Memory B cell (primary cell): ENCODE measurements at regions not wholly inside any gene's neighbourhood (a gene's known extent, or its start where the extent isn't known, plus 50 kb on each side); places are given as distances from the start of the nearest gene placed in this dataset.

ENCODE experiments used
- ATAC-seq: fragments of 150-1000 bp; cut with Tn5 transposase; 2 replicates; pipeline ENCODE4 v1.10.0; 2021; ENCODE audit warnings: low read depth, mild to moderate bottlenecking, moderate library complexity
- DNase-seq, 2 donors: peaks; one replicate each; pipeline ENCODE4 v3.0.0; 2022; ENCODE audit warnings: low spot score in 2 of 2
- H3K27ac Mint-ChIP-seq: one replicate; pipeline ENCODE4 v1.8.0; 2022; ENCODE audit warnings: mild to moderate bottlenecking, moderate library complexity, mixed read lengths
- H3K27me3 Mint-ChIP-seq: one replicate; pipeline ENCODE4 v1.8.0; 2022; ENCODE audit warnings: mixed read lengths
- H3K36me3 Mint-ChIP-seq: one replicate; pipeline ENCODE4 v1.8.0; 2022; ENCODE audit warnings: mild to moderate bottlenecking, mixed read lengths
- H3K4me1 Mint-ChIP-seq: one replicate; pipeline ENCODE4 v1.8.0; 2022; ENCODE audit warnings: mixed read lengths
- H3K4me3 Mint-ChIP-seq: one replicate; pipeline ENCODE4 v1.8.0; 2022; ENCODE audit warnings: mild to moderate bottlenecking, moderate library complexity, mixed read lengths
- H3K9me3 Mint-ChIP-seq: one replicate; pipeline ENCODE4 v1.8.0; 2022; ENCODE audit warnings: mixed read lengths

DNA sequence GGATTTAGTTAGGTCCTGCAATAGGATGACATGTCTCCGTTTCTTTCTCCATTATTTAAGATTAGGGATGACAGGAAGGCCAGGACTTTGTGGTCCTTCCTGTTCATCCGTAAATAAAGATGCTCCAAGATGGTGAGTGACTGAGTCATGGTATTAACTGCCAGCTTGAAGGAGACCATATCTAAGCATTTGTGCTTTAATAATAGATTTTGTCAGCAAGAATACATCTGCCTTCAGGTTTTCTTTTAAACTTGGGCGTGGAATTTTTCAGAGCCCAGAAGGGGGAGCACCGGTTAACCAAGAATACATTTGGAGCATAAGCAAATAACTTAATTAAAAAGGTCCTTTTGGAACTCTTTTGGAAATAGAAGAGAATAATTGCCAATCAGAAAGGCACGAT lies 68.2 kb downstream of the ARHGAP35 start:
- ATAC-seq (no peak), DNase-seq (no peak)
- Mint-ChIP-seq H3K9me3 (no peaks in the 10 kb centered on the region), H3K4me1 (peaks cover 33% of the 10 kb centered on the region), H3K27ac (no peak overlapping the region), H3K36me3 (peaks cover 2% of the 10 kb centered on the region), H3K27me3 (no peaks in the 10 kb centered on the region), H3K4me3 (no peak overlapping the region)

DNA sequence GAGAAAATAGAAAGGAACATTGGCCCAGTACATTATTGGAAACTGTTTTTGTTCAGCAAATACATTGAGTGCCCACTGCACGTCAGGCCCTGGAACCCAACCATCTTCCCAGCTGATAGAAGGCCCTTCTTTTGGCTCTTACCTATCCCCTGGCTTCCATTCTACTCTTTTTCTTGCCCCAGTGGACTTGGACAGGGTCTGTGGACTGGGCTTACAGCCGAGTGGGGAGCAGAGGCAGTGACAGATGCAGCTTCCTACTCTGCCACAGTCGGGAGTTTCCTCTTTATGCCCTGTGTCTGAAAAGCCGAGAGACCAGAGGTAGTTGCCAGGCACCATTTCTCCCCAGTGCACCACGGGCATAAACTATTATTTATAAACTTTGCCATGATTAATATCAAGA lies 70.4 kb downstream of the ARHGAP35 start:
- no peaks in the 10 kb centered on the region for H3K9me3 Mint-ChIP-seq
- ATAC-seq = no peak
- H3K4me3 Mint-ChIP-seq = no peak overlapping the region
- peaks cover 26% of the 10 kb centered on the region for H3K4me1 Mint-ChIP-seq
- peak overlapping the region; percentile 24 for H3K27ac Mint-ChIP-seq
- peaks cover 2% of the 10 kb centered on the region for H3K36me3 Mint-ChIP-seq
- DNase-seq = no peak
- no peaks in the 10 kb centered on the region for H3K27me3 Mint-ChIP-seq

DNA sequence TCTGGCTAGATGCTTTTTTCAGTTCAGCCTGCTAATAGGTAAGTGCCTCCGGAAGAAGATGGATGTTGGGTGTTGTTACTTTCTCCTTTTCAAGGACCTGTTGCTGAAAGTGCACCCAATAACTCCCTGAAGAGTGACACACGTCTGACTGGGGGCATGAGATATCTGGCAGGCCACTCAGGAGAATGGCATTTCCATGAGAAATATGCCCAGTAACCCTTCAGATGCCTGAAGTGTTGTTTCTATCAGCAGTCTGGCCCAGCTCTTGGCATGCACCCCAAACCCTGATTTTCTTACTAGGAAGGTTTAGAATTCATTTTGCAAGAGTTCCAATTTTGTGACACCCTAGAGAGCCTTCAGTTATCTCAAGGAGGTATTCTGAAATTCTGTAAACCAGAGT lies 71.5 kb downstream of the ARHGAP35 start:
- Mint-ChIP-seq H3K36me3 (no peaks in the 10 kb centered on the region), H3K27ac (no peak overlapping the region), H3K4me3 (no peak overlapping the region), H3K27me3 (no peaks in the 10 kb centered on the region), H3K9me3 (no peaks in the 10 kb centered on the region), H3K4me1 (peaks cover 21% of the 10 kb centered on the region)
- no peak for DNase-seq
- ATAC-seq = no peak

DNA sequence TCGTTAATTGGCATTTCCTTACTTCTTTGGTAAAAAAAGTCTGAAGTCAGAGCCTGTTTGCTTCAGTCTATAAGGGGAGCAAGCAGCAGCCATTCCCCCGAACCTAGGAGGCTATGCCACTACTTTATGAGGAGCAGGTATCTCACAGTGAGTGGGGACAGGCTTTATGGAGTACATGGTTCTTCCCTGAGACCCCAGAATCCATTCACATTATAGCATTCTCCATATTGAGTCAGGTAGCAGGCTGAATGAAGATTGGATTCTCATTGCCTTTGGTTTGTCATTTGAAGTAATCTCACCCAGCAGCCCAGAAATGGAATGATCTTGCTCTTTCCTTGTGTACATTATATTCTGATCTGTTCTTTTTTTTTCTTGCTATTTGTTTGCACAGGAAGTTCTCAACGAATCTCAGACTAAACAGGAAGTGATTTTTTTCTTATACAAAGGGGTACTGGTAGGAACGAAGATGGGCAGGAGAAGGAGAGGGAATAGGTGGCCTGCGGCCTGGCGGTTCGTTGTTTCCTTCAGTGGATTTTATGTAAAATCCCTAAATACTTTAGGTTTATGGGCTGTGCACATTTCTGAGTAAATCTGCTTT lies 74.4 kb downstream of the ARHGAP35 start:
- no peak for DNase-seq
- H3K4me3 Mint-ChIP-seq = peak overlapping the region; percentile 12
- no peak overlapping the region for H3K27ac Mint-ChIP-seq
- H3K4me1 Mint-ChIP-seq = peaks cover 15% of the 10 kb centered on the region
- no peaks in the 10 kb centered on the region for H3K27me3 Mint-ChIP-seq
- no peak for ATAC-seq
- H3K9me3 Mint-ChIP-seq = no peaks in the 10 kb centered on the region
- H3K36me3 Mint-ChIP-seq = peaks cover 9% of the 10 kb centered on the region

DNA sequence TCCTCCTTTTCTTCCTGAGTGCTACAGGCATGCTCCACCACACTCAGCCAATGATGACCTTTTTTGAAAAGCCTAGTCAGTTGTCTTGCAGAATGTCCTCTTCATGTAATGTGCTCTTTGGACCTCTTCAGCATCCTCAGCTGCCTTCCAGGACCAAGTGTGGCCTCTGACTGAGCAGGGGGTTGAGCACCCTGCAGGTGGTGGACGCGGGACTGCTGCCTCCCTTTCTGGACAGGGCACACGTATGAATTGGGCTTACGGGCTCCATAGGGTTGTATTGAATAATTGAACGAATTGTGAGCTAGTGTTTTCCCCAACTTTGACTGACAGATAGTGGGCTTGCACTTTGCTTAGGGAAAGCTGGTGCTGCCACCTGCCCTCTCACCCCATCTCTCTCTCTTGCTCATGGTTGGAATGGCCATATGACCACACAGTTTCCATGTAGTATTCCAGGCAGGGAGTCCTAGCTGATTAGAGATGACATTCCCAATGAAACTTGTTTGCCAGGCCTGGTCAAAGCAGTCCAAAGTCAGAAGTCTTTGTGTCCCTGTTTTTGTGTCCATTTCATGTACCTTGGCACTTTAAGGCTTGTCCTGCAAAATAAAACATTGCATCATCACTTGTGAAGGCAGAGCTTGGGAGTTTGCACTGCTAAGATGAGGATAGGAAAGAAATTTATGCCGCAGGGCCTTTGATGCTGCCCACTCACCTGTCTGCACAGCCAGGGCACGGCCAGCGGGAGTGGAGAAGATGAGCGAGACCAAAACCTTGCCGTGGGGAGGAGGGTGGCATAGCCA lies 76.3 kb upstream of the NPAS1 start:
- peaks cover 23% of the 10 kb centered on the region for H3K36me3 Mint-ChIP-seq
- H3K27ac Mint-ChIP-seq = no peak overlapping the region
- peaks cover 6% of the 10 kb centered on the region for H3K4me1 Mint-ChIP-seq
- no peak for ATAC-seq
- no peaks in the 10 kb centered on the region for H3K9me3 Mint-ChIP-seq
- DNase-seq = no peak
- H3K27me3 Mint-ChIP-seq = no peaks in the 10 kb centered on the region
- no peak overlapping the region for H3K4me3 Mint-ChIP-seq

DNA sequence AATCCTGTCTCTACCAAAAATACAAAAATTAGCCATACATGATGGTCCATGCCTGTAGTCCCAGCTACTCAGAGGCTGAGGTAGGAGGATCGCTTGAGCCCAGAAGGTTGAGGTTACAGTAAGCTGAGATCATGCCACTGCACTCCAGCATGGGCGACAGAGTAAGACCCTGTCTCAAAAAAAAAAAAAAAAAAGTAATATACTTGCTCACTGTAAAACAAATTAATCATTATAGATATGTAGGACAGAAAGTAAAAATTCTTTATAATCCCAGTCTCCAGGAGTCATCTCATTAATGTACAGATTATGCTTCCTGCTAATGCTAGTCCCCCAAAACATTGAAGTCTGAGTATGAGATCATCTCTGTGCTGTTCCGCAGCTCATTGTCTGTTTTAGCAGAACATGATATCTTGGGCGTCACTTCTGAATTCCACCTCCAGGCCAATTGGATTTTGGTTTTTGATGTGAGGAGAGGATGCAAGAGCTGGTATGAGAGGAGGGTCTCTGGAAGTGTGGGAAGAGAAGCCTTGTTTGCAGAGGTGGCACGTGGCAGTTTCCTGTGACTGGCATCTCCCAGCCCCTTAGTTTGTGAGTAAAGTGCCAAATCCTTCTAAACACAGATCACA lies 75.4 kb upstream of the NPAS1 start:
- Mint-ChIP-seq H3K27ac (no peak overlapping the region), H3K27me3 (no peaks in the 10 kb centered on the region), H3K4me1 (peaks cover 6% of the 10 kb centered on the region), H3K9me3 (no peaks in the 10 kb centered on the region), H3K36me3 (peaks cover 21% of the 10 kb centered on the region), H3K4me3 (no peak overlapping the region)
- no peak for ATAC-seq
- DNase-seq = no peak

DNA sequence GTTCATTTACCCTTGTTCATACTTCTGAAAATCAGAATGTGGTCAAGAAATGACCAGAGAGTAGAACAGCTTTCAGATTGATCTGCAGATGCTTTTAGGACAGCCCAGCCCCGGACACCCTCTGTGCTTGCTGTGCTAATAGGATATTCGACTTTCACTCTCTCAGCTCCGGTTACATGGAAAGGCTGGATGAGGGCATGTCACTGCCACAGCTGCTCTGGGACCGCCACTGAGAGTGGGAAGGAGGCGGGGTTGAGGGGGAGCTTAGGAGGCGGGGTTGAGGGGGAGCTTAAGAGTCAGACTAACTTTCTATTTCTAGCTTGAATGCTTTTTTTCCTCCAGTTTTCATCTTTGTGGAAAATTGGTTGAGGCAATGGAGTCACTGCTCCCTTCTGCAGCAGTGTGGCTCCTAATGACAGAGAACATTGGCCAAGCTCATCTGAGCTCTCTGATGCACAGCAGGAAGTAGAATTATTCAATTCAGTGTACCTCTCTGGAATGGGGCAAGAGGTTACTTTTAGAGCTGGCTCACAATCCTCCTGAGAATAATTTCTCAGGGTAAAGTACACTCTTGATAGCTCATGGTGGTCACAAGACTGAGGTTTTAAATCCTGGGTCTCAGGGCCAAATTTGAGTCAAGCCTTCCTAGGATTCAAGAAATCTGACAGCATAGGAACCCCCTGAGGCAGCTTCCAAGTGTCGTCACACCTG lies 74.6 kb upstream of the NPAS1 start:
- Mint-ChIP-seq H3K4me3 (no peak overlapping the region), H3K4me1 (peaks cover 7% of the 10 kb centered on the region), H3K27ac (no peak overlapping the region), H3K36me3 (peaks cover 18% of the 10 kb centered on the region), H3K9me3 (no peaks in the 10 kb centered on the region), H3K27me3 (no peaks in the 10 kb centered on the region)
- no peak for ATAC-seq
- no peak for DNase-seq

DNA sequence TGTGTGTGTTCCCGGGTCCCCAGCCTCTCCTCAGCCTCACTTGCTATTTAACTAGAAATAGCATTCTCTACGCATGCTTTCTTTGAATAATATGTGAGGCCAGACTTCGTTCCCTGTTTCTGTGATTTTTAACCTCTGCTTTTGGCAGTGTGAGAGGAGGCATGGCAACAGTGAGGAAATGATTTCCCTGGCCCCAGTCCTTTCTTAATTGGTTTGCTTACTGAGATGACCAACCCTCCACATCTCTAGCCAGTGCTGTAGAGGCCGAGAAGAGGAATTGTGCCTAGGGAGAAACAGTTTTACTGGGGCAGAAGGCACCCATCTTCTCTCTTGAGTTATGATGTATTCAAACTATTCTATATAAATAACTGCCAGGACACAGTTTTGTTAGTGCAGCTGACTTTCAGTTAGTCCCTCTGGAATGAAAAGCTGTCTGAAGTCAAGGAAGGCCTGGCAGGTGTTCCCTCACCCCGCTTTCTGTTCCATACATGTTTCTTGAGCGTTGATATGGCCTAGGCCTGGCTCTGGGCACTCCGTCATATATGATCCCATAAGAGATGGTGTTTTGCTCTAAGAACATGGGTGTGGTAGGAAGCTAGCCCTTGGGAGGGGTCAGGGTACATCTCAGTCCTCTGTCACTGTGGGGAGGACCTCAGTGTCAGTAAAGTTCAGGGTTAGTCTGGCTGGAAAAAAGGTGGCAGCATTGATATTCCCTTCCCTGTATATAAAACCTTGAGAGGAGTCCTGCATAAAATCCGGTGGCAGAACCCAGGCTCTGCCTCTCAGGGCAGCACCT lies 73.7 kb upstream of the NPAS1 start:
- Mint-ChIP-seq H3K27me3 (no peaks in the 10 kb centered on the region), H3K4me1 (peaks cover 14% of the 10 kb centered on the region), H3K36me3 (peaks cover 16% of the 10 kb centered on the region), H3K4me3 (no peak overlapping the region), H3K9me3 (no peaks in the 10 kb centered on the region), H3K27ac (no peak overlapping the region)
- ATAC-seq (no peak), DNase-seq (no peak)

DNA sequence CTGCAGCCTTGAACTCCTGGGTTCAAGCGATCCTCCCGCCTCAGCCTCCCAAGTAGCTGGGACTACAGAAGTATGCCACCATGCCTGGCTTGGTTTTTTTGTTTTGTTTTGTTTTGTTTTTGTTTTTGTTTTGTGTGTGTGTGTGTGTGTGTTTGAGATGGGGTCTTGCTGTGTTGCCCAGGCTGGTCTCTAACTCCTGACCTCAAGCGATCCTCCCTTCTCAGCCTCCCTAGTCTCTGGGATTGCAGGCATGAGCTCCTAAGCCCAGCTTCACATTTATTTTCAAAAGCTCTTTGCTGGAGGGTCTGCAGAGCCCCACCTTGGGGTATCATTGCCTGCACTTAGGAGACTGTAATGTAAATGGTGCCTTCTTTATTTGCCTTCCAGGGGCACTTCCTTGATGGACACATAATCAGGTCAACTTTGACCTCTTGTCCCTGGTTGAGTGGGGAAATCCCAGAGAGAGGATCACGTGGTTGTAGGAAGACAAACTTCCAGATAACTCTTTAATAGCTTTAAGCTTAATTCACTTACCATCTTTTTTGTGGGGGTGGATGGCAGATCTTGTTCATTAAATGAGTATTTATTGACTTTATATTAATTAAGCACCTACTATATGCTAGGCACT lies 72.9 kb upstream of the NPAS1 start:
- Mint-ChIP-seq H3K36me3 (peaks cover 13% of the 10 kb centered on the region), H3K4me1 (peaks cover 16% of the 10 kb centered on the region), H3K27me3 (no peaks in the 10 kb centered on the region), H3K27ac (no peak overlapping the region), H3K4me3 (no peak overlapping the region), H3K9me3 (no peaks in the 10 kb centered on the region)
- DNase-seq = no peak
- ATAC-seq = no peak

DNA sequence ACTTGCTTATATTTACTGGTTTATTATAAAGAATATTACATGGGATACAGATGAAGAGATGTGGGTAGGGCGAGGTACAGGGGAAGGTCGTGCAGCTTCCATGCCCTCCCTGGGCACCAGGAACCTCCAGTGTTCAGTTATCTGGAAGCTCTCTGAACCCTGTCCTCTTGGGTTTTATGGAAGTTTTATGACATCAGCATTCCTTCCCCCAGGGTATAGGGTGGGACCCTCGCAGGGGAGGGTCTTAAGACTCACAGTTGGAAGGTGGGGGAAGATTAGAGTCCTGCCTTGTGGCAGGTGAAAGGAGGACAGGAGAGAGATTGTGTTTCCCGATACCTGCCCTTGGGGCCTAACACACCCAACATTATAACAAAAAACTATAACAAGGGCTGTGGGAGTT lies 71.8 kb upstream of the NPAS1 start:
- DNase-seq (no peak), ATAC-seq (no peak)
- H3K4me1 Mint-ChIP-seq = peaks cover 16% of the 10 kb centered on the region
- peaks cover 13% of the 10 kb centered on the region for H3K36me3 Mint-ChIP-seq
- H3K9me3 Mint-ChIP-seq = no peaks in the 10 kb centered on the region
- H3K27ac Mint-ChIP-seq = no peak overlapping the region
- no peaks in the 10 kb centered on the region for H3K27me3 Mint-ChIP-seq
- no peak overlapping the region for H3K4me3 Mint-ChIP-seq

DNA sequence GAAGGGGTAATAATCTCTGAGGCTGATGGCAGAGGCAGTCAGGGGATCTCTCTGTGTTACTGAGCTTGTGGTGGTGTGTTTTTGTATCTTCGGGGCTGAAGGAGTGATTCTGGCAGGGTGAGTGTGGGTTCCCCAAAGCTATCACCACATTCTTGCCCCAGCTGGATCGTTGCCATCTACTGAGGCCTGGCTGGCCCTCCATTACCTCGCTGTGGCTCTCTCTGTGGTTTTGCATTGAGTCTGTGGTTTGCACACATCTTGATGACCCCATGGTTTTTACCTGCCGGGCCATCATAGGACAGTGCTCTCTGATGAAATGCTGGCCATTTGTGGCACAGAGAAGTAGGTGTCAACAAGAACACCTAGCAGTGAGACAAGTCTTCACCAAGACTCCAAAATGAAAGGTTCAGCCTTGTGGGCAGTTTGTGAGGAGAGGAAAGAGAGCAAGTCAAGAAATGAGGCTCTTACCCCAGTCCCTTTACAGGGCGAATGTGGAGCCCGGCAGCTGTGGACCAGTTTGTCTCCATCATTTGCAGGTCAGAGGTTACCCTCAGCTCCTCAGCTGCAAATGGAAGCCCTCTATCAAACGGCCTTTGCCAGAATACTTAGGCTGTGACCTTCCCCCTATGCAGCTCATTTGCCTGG lies 69.0 kb upstream of the NPAS1 start:
- Mint-ChIP-seq H3K9me3 (no peaks in the 10 kb centered on the region), H3K4me3 (no peak overlapping the region), H3K36me3 (peaks cover 7% of the 10 kb centered on the region), H3K27me3 (no peaks in the 10 kb centered on the region), H3K27ac (no peak overlapping the region), H3K4me1 (peaks cover 31% of the 10 kb centered on the region)
- no peak for DNase-seq
- ATAC-seq = no peak

DNA sequence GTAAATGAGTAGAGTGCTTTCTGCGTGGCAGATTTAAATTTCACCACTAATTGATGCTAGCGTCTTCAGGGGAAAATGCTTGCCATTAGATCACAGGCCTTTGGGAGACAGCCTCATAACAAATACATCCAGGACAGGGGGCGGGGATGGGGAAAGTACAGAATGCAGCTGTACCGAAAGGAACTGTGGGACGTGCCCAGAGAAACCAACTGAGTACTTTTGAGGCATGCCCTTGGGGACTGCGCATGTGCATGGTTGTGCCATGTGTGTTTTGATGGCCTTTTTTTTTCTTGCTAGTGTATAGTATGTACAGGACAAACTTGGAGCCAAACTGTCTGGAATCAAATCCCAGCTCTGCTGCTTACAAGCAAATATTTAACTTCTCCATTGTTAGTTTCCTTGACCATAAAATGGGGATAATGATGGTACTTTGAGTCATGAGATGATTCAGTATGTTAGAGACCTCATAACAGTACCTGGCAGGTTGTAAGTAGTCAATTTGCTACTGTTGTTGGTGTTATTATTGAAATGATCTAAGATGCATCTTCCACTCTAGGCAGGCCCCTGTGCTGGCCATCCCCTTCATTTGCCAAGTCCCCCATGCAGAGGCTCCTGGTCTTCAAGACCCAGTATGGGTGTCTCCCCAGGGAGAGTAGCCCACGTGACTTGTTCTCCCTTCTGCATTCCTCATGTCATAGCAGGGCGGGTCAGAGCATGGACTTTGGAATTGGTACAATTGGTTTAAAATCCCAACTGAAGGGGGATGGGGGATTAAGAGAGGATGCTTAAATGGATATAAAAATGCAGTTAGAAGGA lies 68.3 kb upstream of the NPAS1 start:
- no peak overlapping the region for H3K27ac Mint-ChIP-seq
- ATAC-seq (no peak), DNase-seq (no peak)
- H3K36me3 Mint-ChIP-seq = peaks cover 7% of the 10 kb centered on the region
- H3K4me3 Mint-ChIP-seq = no peak overlapping the region
- no peaks in the 10 kb centered on the region for H3K27me3 Mint-ChIP-seq
- H3K4me1 Mint-ChIP-seq = peaks cover 31% of the 10 kb centered on the region
- H3K9me3 Mint-ChIP-seq = no peaks in the 10 kb centered on the region
